ENCODE measurements at regions not wholly inside any gene's neighbourhood (a gene's known extent, or its start where the extent isn't known, plus 50 kb on each side); places are given as distances from the start of the nearest gene placed in this dataset.

- peaks cover 24% of the 10 kb centered on the region for H3K4me1 ChIP-seq
- TF ChIP-seq, protein P1, sequence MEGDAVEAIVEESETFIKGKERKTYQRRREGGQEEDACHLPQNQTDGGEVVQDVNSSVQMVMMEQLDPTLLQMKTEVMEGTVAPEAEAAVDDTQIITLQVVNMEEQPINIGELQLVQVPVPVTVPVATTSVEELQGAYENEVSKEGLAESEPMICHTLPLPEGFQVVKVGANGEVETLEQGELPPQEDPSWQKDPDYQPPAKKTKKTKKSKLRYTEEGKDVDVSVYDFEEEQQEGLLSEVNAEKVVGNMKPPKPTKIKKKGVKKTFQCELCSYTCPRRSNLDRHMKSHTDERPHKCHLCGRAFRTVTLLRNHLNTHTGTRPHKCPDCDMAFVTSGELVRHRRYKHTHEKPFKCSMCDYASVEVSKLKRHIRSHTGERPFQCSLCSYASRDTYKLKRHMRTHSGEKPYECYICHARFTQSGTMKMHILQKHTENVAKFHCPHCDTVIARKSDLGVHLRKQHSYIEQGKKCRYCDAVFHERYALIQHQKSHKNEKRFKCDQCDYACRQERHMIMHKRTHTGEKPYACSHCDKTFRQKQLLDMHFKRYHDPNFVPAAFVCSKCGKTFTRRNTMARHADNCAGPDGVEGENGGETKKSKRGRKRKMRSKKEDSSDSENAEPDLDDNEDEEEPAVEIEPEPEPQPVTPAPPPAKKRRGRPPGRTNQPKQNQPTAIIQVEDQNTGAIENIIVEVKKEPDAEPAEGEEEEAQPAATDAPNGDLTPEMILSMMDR (IDR thresholded peaks at IDR 0.05; ENCODE audit: insufficient read depth in 1 of 2, low read depth in 1 of 2, low read length in 1 of 2, severe bottlenecking in 1 of 2, unreplicated experiment in 1 of 2), result no peak
- Mint-ChIP-seq H3K36me3 (ENCODE audit: insufficient read depth, unreplicated experiment) (peaks cover 4% of the 10 kb centered on the region), H3K4me1 (ENCODE audit: low read depth, unreplicated experiment) (peaks cover 31% of the 10 kb centered on the region), H3K4me3 (ENCODE audit: unreplicated experiment) (no peak overlapping the region), H3K27ac (ENCODE audit: unreplicated experiment) (no peak overlapping the region), H3K27me3 (ENCODE audit: insufficient read depth, unreplicated experiment) (no peaks in the 10 kb centered on the region), H3K9me3 (ENCODE audit: unreplicated experiment) (no peaks in the 10 kb centered on the region)
- H3K4me3 ChIP-seq (ENCODE audit: low read depth, low read length), result no peak overlapping the region
- no TSS peak for BruUV-seq (replicated peaks)
- H3K9me3 ChIP-seq, result no peaks in the 10 kb centered on the region
- CTCF ChIA-PET, result no interaction called here
- no peaks in the 10 kb centered on the region for H3K27me3 ChIP-seq (replicated peaks; ENCODE audit: control insufficient read depth, insufficient read depth, low read length)
- H3K36me3 ChIP-seq (ENCODE audit: control insufficient read depth, insufficient read depth, low read length), result no peaks in the 10 kb centered on the region
- DNase-seq, result no peak
- POLR2A ChIA-PET, result no interaction called here
- intact Hi-C loops (cut with micrococcal nuclease; ENCODE audit: unreplicated experiment), result no loop called here
Observed at GRCh38 chr13:44198826-44199225, 174.8 kb upstream of the SERP2 start.

GRCh38 chr13:44199627-44200207, 173.9 kb upstream of the SERP2 start:
- Histone ChIP-seq H3K9me3 (no peaks in the 10 kb centered on the region), H3K4me3 (ENCODE audit: low read depth, low read length) (no peak overlapping the region), H3K27me3 (replicated peaks; ENCODE audit: control insufficient read depth, insufficient read depth, low read length) (no peaks in the 10 kb centered on the region), H3K36me3 (ENCODE audit: control insufficient read depth, insufficient read depth, low read length) (no peaks in the 10 kb centered on the region), H3K4me1 (peaks cover 24% of the 10 kb centered on the region)
- no peak for DNase-seq
- intact Hi-C loops (cut with micrococcal nuclease; ENCODE audit: unreplicated experiment), result no loop called here
- H3K36me3 Mint-ChIP-seq (ENCODE audit: insufficient read depth, unreplicated experiment), result no peaks in the 10 kb centered on the region
- H3K9me3 Mint-ChIP-seq (ENCODE audit: unreplicated experiment), result no peaks in the 10 kb centered on the region
- ChIA-PET CTCF (no interaction called here), POLR2A (no interaction called here)
- H3K27me3 Mint-ChIP-seq (ENCODE audit: insufficient read depth, unreplicated experiment), result no peaks in the 10 kb centered on the region
- H3K4me1 Mint-ChIP-seq (ENCODE audit: low read depth, unreplicated experiment), result peaks cover 31% of the 10 kb centered on the region
- no TSS peak for BruUV-seq (replicated peaks)
- no peak overlapping the region for H3K27ac Mint-ChIP-seq (ENCODE audit: unreplicated experiment)
- TF ChIP-seq, protein P1 (IDR thresholded peaks at IDR 0.05; ENCODE audit: insufficient read depth in 1 of 2, low read depth in 1 of 2, low read length in 1 of 2, severe bottlenecking in 1 of 2, unreplicated experiment in 1 of 2), result no peak
- no peak overlapping the region for H3K4me3 Mint-ChIP-seq (ENCODE audit: unreplicated experiment)

DNA sequence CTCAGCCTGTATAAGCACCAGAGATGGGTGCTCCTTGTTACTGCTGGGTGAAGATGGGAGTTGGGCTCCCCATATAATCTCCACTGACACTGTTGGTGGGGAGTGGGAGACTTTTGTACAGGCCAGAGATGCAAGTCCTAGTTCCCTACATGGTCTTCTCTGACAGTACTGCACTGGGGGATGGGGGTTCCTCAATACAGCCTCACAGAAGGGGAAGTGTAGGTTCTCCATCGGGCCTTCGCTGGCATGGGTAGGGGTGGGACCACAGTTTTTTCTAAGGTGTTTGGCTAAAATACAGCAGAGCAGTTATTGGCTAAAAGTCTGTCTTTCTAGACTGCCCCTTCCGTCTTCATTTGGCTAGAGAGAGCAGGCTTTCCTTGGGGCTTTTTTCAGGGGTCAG, 167.2 kb upstream of the SERP2 start:
- intact Hi-C loops (cut with micrococcal nuclease; ENCODE audit: unreplicated experiment), result no loop called here
- no peak overlapping the region for H3K4me3 Mint-ChIP-seq (ENCODE audit: unreplicated experiment)
- Histone ChIP-seq H3K4me3 (ENCODE audit: low read depth, low read length) (no peak overlapping the region), H3K27me3 (replicated peaks; ENCODE audit: control insufficient read depth, insufficient read depth, low read length) (no peaks in the 10 kb centered on the region), H3K4me1 (no peaks in the 10 kb centered on the region), H3K36me3 (ENCODE audit: control insufficient read depth, insufficient read depth, low read length) (no peaks in the 10 kb centered on the region), H3K9me3 (peaks cover 13% of the 10 kb centered on the region)
- CTCF ChIA-PET, result no interaction called here
- no peaks in the 10 kb centered on the region for H3K27me3 Mint-ChIP-seq (ENCODE audit: insufficient read depth, unreplicated experiment)
- peaks cover 17% of the 10 kb centered on the region for H3K9me3 Mint-ChIP-seq (ENCODE audit: unreplicated experiment)
- peaks cover 3% of the 10 kb centered on the region for H3K4me1 Mint-ChIP-seq (ENCODE audit: low read depth, unreplicated experiment)
- TF ChIP-seq, protein P1 (IDR thresholded peaks at IDR 0.05; ENCODE audit: insufficient read depth in 1 of 2, low read depth in 1 of 2, low read length in 1 of 2, severe bottlenecking in 1 of 2, unreplicated experiment in 1 of 2), result no peak
- no peak for DNase-seq
- POLR2A ChIA-PET, result interaction anchor here (0.6 kb wide), 1 partner anchor 101 kb away, joined by 3 read pairs; no protein-coding TSS in a partner anchor
- H3K27ac Mint-ChIP-seq (ENCODE audit: unreplicated experiment), result no peak overlapping the region
- no TSS peak for BruUV-seq (replicated peaks)
- no peaks in the 10 kb centered on the region for H3K36me3 Mint-ChIP-seq (ENCODE audit: insufficient read depth, unreplicated experiment)

All from Caco-2 (cell line).